ENCODE measurements at regions not wholly inside any gene's neighbourhood (a gene's known extent, or its start where the extent isn't known, plus 50 kb on each side); places are given as distances from the start of the nearest gene placed in this dataset.

DNA sequence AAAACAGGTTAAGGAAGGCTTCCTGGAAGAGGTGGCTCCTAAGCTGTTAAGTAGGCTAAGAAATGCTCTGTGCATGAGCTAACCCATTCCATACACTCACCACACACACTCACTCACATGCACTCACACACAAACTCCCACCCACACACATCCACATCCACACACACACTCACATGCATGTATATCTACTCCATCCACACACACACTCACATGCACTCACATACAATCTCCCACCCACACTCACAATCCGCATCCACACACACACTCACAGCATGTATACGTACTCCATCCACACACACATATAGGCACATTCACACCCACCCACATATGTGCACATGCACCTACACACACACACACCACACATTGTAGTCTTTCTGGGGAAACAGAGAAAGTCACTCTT, 89.3 kb upstream of the HNF1B start:
- TF ChIP-seq CTCF (IDR thresholded peaks at IDR 0.05; ENCODE audit: low read depth, low read length) = no peak
- TF ChIP-seq POLR2A (IDR thresholded peaks at IDR 0.05; ENCODE audit: extremely low read depth, insufficient read length) = no peak
- TF ChIP-seq MAX (IDR thresholded peaks at IDR 0.05; ENCODE audit: low read depth, low read length) = no peak

All from NB4 (cell line).